Muscle layer of colon (tissue), 2 donors: ENCODE measurements at regions not wholly inside any gene's neighbourhood (a gene's known extent, or its start where the extent isn't known, plus 50 kb on each side); places are given as distances from the start of the nearest gene placed in this dataset.

Experiments
- H3K27ac ChIP-seq: one replicate; pipeline ENCODE4 v1.7.0; 2013; ENCODE audit warnings: low read depth, mild to moderate bottlenecking, low read length, moderate library complexity
- H3K27me3 ChIP-seq, 2 donors: one replicate each; pipeline ENCODE4 v1.7.0; 2013; ENCODE audit warnings: low read length in 2 of 2, mild to moderate bottlenecking in 2 of 2; ENCODE audit not compliant: insufficient read depth in 2 of 2, control insufficient read depth in 1 of 2
- H3K36me3 ChIP-seq: one replicate; pipeline ENCODE4 v1.7.0; 2013; ENCODE audit warnings: mild to moderate bottlenecking, low read length; ENCODE audit not compliant: insufficient read depth
- H3K4me1 ChIP-seq: one replicate; pipeline ENCODE4 v1.7.0; 2013; ENCODE audit warnings: mild to moderate bottlenecking, low read length; ENCODE audit not compliant: insufficient read depth
- H3K4me3 ChIP-seq, 2 donors: one replicate each; pipeline ENCODE4 v1.7.0; 2013; ENCODE audit warnings: low read length in 2 of 2, low read depth in 1 of 2, mild to moderate bottlenecking in 1 of 2, moderate library complexity in 1 of 2
- H3K9ac ChIP-seq: one replicate; pipeline ENCODE4 v1.7.0; 2013; ENCODE audit warnings: low read length
- H3K9me3 ChIP-seq: one replicate; pipeline ENCODE4 v1.7.0; 2013; ENCODE audit warnings: mild to moderate bottlenecking, low read length
- donor health status: abdominal sarcoma.
- donor health status: Adenocarcinoma of cecum.

- Histone ChIP-seq H3K9ac (no peak overlapping the region), H3K27ac (no peak overlapping the region), H3K4me1 (no peaks in the 10 kb centered on the region), H3K9me3 (no peaks in the 10 kb centered on the region), H3K36me3 (no peaks in the 10 kb centered on the region), H3K4me3 (no peak overlapping the region), H3K27me3 (no peaks in the 10 kb centered on the region)
Measured at GRCh38 chr15:31834654-31835053, 195.7 kb upstream of the CHRNA7 start.

- Histone ChIP-seq H3K36me3 (no peaks in the 10 kb centered on the region), H3K9me3 (no peaks in the 10 kb centered on the region), H3K4me1 (no peaks in the 10 kb centered on the region), H3K4me3 (no peak overlapping the region), H3K27me3 (no peaks in the 10 kb centered on the region), H3K27ac (no peak overlapping the region), H3K9ac (no peak overlapping the region)
Measured at GRCh38 chr15:31839388-31839787, 190.9 kb upstream of the CHRNA7 start.

GRCh38 chr15:31840849-31841476 lies 189.4 kb upstream of the CHRNA7 start:
- Histone ChIP-seq H3K4me3 (no peak overlapping the region), H3K27me3 (no peaks in the 10 kb centered on the region), H3K9ac (no peak overlapping the region), H3K4me1 (no peaks in the 10 kb centered on the region), H3K27ac (no peak overlapping the region), H3K36me3 (no peaks in the 10 kb centered on the region), H3K9me3 (no peaks in the 10 kb centered on the region)

GRCh38 chr15:31842532-31843195 lies 187.7 kb upstream of the CHRNA7 start:
- H3K27me3 ChIP-seq: no peaks in the 10 kb centered on the region
- no peak overlapping the region for H3K9ac ChIP-seq
- no peaks in the 10 kb centered on the region for H3K9me3 ChIP-seq
- no peak overlapping the region for H3K4me3 ChIP-seq
- no peak overlapping the region for H3K27ac ChIP-seq
- H3K36me3 ChIP-seq: no peaks in the 10 kb centered on the region
- no peaks in the 10 kb centered on the region for H3K4me1 ChIP-seq

GRCh38 chr15:31843426-31844055 lies 186.8 kb upstream of the CHRNA7 start:
- Histone ChIP-seq H3K27ac (no peak overlapping the region), H3K4me1 (no peaks in the 10 kb centered on the region), H3K36me3 (no peaks in the 10 kb centered on the region), H3K9ac (no peak overlapping the region), H3K4me3 (no peak overlapping the region), H3K9me3 (no peaks in the 10 kb centered on the region), H3K27me3 (no peaks in the 10 kb centered on the region)

GRCh38 chr15:31845791-31846190 lies 184.5 kb upstream of the CHRNA7 start:
- H3K27ac ChIP-seq: no peak overlapping the region
- H3K9ac ChIP-seq: no peak overlapping the region
- H3K4me3 ChIP-seq: no peak overlapping the region
- no peaks in the 10 kb centered on the region for H3K27me3 ChIP-seq
- no peaks in the 10 kb centered on the region for H3K36me3 ChIP-seq
- no peaks in the 10 kb centered on the region for H3K4me1 ChIP-seq
- no peaks in the 10 kb centered on the region for H3K9me3 ChIP-seq

GRCh38 chr15:31847961-31848360 lies 182.4 kb upstream of the CHRNA7 start:
- Histone ChIP-seq H3K4me3 (no peak overlapping the region), H3K4me1 (no peaks in the 10 kb centered on the region), H3K27me3 (no peaks in the 10 kb centered on the region), H3K36me3 (no peaks in the 10 kb centered on the region), H3K9me3 (no peaks in the 10 kb centered on the region), H3K9ac (no peak overlapping the region), H3K27ac (no peak overlapping the region)

- Histone ChIP-seq H3K4me3 (no peak overlapping the region), H3K27ac (no peak overlapping the region), H3K4me1 (no peaks in the 10 kb centered on the region), H3K9me3 (no peaks in the 10 kb centered on the region), H3K36me3 (no peaks in the 10 kb centered on the region), H3K27me3 (no peaks in the 10 kb centered on the region), H3K9ac (no peak overlapping the region)
Measured at GRCh38 chr15:31848621-31849020, 181.7 kb upstream of the CHRNA7 start.

- no peak overlapping the region for H3K27ac ChIP-seq
- no peak overlapping the region for H3K4me3 ChIP-seq
- H3K36me3 ChIP-seq: no peaks in the 10 kb centered on the region
- no peak overlapping the region for H3K9ac ChIP-seq
- H3K27me3 ChIP-seq: no peaks in the 10 kb centered on the region
- H3K4me1 ChIP-seq: no peaks in the 10 kb centered on the region
- H3K9me3 ChIP-seq: peaks cover 4% of the 10 kb centered on the region
Measured at GRCh38 chr15:31852933-31853799, 177.1 kb upstream of the CHRNA7 start.

GRCh38 chr15:31856581-31856980 lies 173.7 kb upstream of the CHRNA7 start:
- Histone ChIP-seq H3K36me3 (no peaks in the 10 kb centered on the region), H3K4me1 (no peaks in the 10 kb centered on the region), H3K9me3 (peaks cover 4% of the 10 kb centered on the region), H3K27ac (no peak overlapping the region), H3K9ac (no peak overlapping the region), H3K27me3 (no peaks in the 10 kb centered on the region), H3K4me3 (no peak overlapping the region)

- no peaks in the 10 kb centered on the region for H3K4me1 ChIP-seq
- no peaks in the 10 kb centered on the region for H3K36me3 ChIP-seq
- no peak overlapping the region for H3K27ac ChIP-seq
- peaks cover 4% of the 10 kb centered on the region for H3K9me3 ChIP-seq
- no peaks in the 10 kb centered on the region for H3K27me3 ChIP-seq
- no peak overlapping the region for H3K4me3 ChIP-seq
- H3K9ac ChIP-seq: no peak overlapping the region
Measured at GRCh38 chr15:31857194-31857593, 173.1 kb upstream of the CHRNA7 start.
